HepG2 (cell line): ENCODE measurements at regions not wholly inside any gene's neighbourhood (a gene's known extent, or its start where the extent isn't known, plus 50 kb on each side); places are given as distances from the start of the nearest gene placed in this dataset.

ENCODE experiments used
- ATAC-seq: fragments of 200-7000 bp; cut with Tn5 transposase; 3 replicates; pipeline ENCODE4 v1.9.1; 2020; ENCODE audit warnings: mild to moderate bottlenecking, moderate library complexity
- BruUV-seq: library from RNA; stranded (reverse); fragments of 400-500 nt; replicated peaks from 2 replicates; lab custom pipeline; 2021; lab: Mats Ljungman, UMichigan
- CTCF ChIA-PET: fragments of 300-600 bp; formaldehyde crosslinking; extraction: SDS; loops from one replicate; lab custom pipeline; 2021; ENCODE audit warnings: low total read pairs, inconsistent platforms, low intra/inter-chr PET ratio; lab: Yijun Ruan, JAX
- POLR2A ChIA-PET: fragments of 350-600 bp; sonication (Branson Sonifier 250); formaldehyde crosslinking; loops from one replicate; lab custom pipeline; 2020; ENCODE audit warnings: antibody characterized with exemption, inconsistent platforms; lab: Yijun Ruan, JAX
- DNase-seq: peaks from one replicate; pipeline ENCODE4 v3.0.0-alpha.2; 2015; ENCODE audit warnings: low spot score
- FAIRE-seq: peaks from 3 replicates; lab custom pipeline; 2011; peaks lifted over from hg19 to GRCh38; lab: Jason Lieb, UNC
- H2AFZ ChIP-seq: one replicate; pipeline ENCODE4 v1.6.1; 2011; ENCODE audit warnings: low read length, inconsistent platforms
- H3K27ac ChIP-seq: fragments of 300-600 bp; 3 replicates; pipeline ENCODE4 v1.8.0; 2011; ENCODE audit warnings: mixed run types, mild to moderate bottlenecking, mixed read lengths, low read length, inconsistent platforms; ENCODE audit not compliant: insufficient read depth; ENCODE audit errors: extremely low read length
- H3K27me3 ChIP-seq, 2 experiments: fragments of 200-600 bp in 1 of 2; 2 replicates in 1 of 2; 3 replicates in 1 of 2; pipeline versions ENCODE4 v1.6.0 to v1.8.0; 2011; ENCODE audit warnings: low read length in 2 of 2, mild to moderate bottlenecking in 2 of 2, moderate library complexity in 2 of 2, inconsistent platforms in 1 of 2; ENCODE audit not compliant: insufficient read depth in 2 of 2, control insufficient read depth in 1 of 2
- H3K36me3 ChIP-seq, 2 experiments: fragments of 200-600 bp in 1 of 2; replicated peaks in 1 of 2; 2 replicates in 1 of 2; 3 replicates in 1 of 2; pipeline versions ENCODE4 v1.5.1 to v1.8.0; 2011; ENCODE audit warnings: low read length in 2 of 2, inconsistent platforms in 1 of 2; ENCODE audit not compliant: insufficient read depth in 2 of 2, control insufficient read depth in 1 of 2
- H3K4me1 ChIP-seq: 2 replicates; pipeline ENCODE4 v1.5.1; 2012; ENCODE audit warnings: low read length, inconsistent platforms; ENCODE audit not compliant: insufficient read depth
- H3K4me2 ChIP-seq: 2 replicates; pipeline ENCODE4 v1.6.0; 2011; ENCODE audit warnings: low read depth, low read length, inconsistent platforms
- H3K4me3 ChIP-seq, 3 experiments: fragments of 200-600 bp in 1 of 3; sonication (generic), shearing (Covaris generic) in 1 of 3; replicated peaks in 1 of 3; 2 replicates each; pipeline ENCODE4 v1.5.1; 2011 to 2016; ENCODE audit warnings: low read length in 3 of 3, inconsistent platforms in 2 of 3, low read depth in 2 of 3, mild to moderate bottlenecking in 2 of 3, control low read depth in 1 of 3, mixed read lengths in 1 of 3; ENCODE audit not compliant: insufficient read depth in 1 of 3
- H3K79me2 ChIP-seq: one replicate; pipeline ENCODE4 v1.6.1; 2011; ENCODE audit warnings: low read length, inconsistent platforms; ENCODE audit not compliant: insufficient read depth
- H3K9ac ChIP-seq: 2 replicates; pipeline ENCODE4 v1.6.0; 2011; ENCODE audit warnings: mild to moderate bottlenecking, low read depth, low read length, inconsistent platforms; ENCODE audit not compliant: insufficient read depth
- H3K9me3 ChIP-seq: 2 replicates; pipeline ENCODE4 v1.5.1; 2012; ENCODE audit warnings: mild to moderate bottlenecking, low read length
- H4K20me1 ChIP-seq: 2 replicates; pipeline ENCODE4 v1.6.0; 2011; ENCODE audit warnings: inconsistent platforms, mild to moderate bottlenecking, low read length, moderate library complexity; ENCODE audit not compliant: insufficient read depth
- HOXA5 ChIP-seq: sonication (generic); formaldehyde crosslinking; IDR thresholded peaks from 2 replicates; pipeline ENCODE4 v1.4.0; 2020; ENCODE audit warnings: missing genetic modification reagents
- ISL2 ChIP-seq: sonication (generic); formaldehyde crosslinking; IDR thresholded peaks from 2 replicates; pipeline ENCODE4 v1.5.0; 2020; ENCODE audit warnings: missing genetic modification reagents
- JUNB ChIP-seq: sonication (generic); formaldehyde crosslinking; IDR thresholded peaks from 2 replicates; pipeline ENCODE4 v1.8.0; 2022; ENCODE audit warnings: missing genetic modification reagents, mild to moderate bottlenecking, borderline replicate concordance
- MEIS2 ChIP-seq: sonication (generic); formaldehyde crosslinking; IDR thresholded peaks from 2 replicates; pipeline ENCODE4 v1.9.0; 2021; ENCODE audit warnings: mild to moderate bottlenecking, missing genetic modification reagents
- ZNF256 ChIP-seq: sonication (generic); formaldehyde crosslinking; conservative IDR thresholded peaks from 2 replicates; pipeline ENCODE4 v1.4.0; 2020; ENCODE audit warnings: missing genetic modification reagents
- ZSCAN5A ChIP-seq: sonication (generic); formaldehyde crosslinking; IDR thresholded peaks from 2 replicates; pipeline ENCODE4 v1.8.0; 2022; ENCODE audit warnings: mild to moderate bottlenecking, missing genetic modification reagents, borderline replicate concordance
- WGBS: methylation state at CpG from one replicate; pipeline ENCODE4 v1.1.6; 2017; ENCODE audit warnings: low lambda C conversion rate; 5-methylcytosine and 5-hydroxymethylcytosine counted together
- in situ Hi-C: cut with HindIII; loops from 2 replicates; pipeline ENCODE4 v1.10.0; 2017; ENCODE audit warnings: low pct_unique_long_range_greater_than_20kb; ENCODE audit not compliant: extremely low pct_ligation_motif_present
- intact Hi-C: fragments of 100-400 bp; cut with micrococcal nuclease; formaldehyde crosslinking; loops from one replicate; pipeline ENCODE4 v1.10.0; 2022; ENCODE audit not compliant: unreplicated experiment
- TF ChIP-seq, protein P1 (sequence below): sonication (generic); formaldehyde crosslinking; IDR thresholded peaks from 2 replicates; pipeline ENCODE4 v1.4.0; 2020; ENCODE audit warnings: mild to moderate bottlenecking, missing genetic modification reagents
- TF ChIP-seq, protein P2 (sequence below): sonication (generic); formaldehyde crosslinking; IDR thresholded peaks from 2 replicates; pipeline ENCODE4 v1.5.0; 2020; ENCODE audit warnings: mild to moderate bottlenecking, missing genetic modification reagents, borderline replicate concordance

- Histone ChIP-seq H3K27ac (no peak overlapping the region), H2AFZ (no peak overlapping the region), H3K9me3 (no peaks in the 10 kb centered on the region), H3K4me3 (no peak overlapping the region), H4K20me1 (no peaks in the 10 kb centered on the region), H3K9ac (no peak overlapping the region), H3K36me3 (no peaks in the 10 kb centered on the region), H3K27me3 (no peaks in the 10 kb centered on the region), H3K4me2 (no peak overlapping the region), H3K4me1 (no peaks in the 10 kb centered on the region), H3K79me2 (no peaks in the 10 kb centered on the region)
- ATAC-seq (no peak), DNase-seq (no peak), FAIRE-seq (no peak)
- intact Hi-C loops = no loop called here
- in situ Hi-C loops = no loop called here
- TF ChIP-seq ZSCAN5A (CRISPR knock-in tag) = no peak
- WGBS = 2% methylated on average over 3 of the region's 3 CpGs
- ChIA-PET CTCF (no interaction called here), POLR2A (no interaction called here)
- no TSS peak for BruUV-seq
Observed at GRCh38 chr15:98226149-98226548, 265.6 kb downstream of the ARRDC4 start.

DNA sequence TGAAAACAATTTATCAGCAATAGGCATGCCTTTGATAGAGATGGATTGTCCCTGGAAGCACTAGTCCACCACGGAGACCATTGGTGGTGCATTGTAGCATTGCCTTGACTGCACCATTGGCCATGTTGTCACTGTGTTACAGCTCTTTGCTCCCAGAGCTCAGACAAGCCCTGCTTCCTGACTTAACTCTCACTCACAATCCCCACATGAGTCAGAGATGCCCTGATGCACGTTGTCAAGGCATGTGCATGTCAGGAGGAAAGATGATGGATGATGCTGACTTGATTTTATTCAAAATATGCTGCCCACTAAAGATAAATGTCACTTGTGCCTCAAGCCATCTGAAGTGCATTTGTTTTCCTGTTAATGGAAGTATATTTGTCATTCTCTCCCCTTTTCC, 266.1 kb downstream of the ARRDC4 start:
- Histone ChIP-seq H3K9me3 (no peaks in the 10 kb centered on the region), H3K4me3 (no peak overlapping the region), H3K4me1 (no peaks in the 10 kb centered on the region), H3K9ac (no peak overlapping the region), H3K27me3 (no peaks in the 10 kb centered on the region), H3K4me2 (no peak overlapping the region), H3K79me2 (no peaks in the 10 kb centered on the region), H2AFZ (no peak overlapping the region), H4K20me1 (no peaks in the 10 kb centered on the region), H3K36me3 (no peaks in the 10 kb centered on the region), H3K27ac (no peak overlapping the region)
- 0% methylated on average over 1 of the region's 2 CpGs for WGBS
- ATAC-seq (no peak), DNase-seq (no peak), FAIRE-seq (no peak)
- CTCF ChIA-PET = no interaction called here
- intact Hi-C loops = no loop called here
- no TSS peak for BruUV-seq
- POLR2A ChIA-PET = no interaction called here
- in situ Hi-C loops = no loop called here
- TF ChIP-seq, protein P1, sequence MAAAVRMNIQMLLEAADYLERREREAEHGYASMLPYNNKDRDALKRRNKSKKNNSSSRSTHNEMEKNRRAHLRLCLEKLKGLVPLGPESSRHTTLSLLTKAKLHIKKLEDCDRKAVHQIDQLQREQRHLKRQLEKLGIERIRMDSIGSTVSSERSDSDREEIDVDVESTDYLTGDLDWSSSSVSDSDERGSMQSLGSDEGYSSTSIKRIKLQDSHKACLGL (CRISPR knock-in tag) = no peak
- no peak for TF ChIP-seq ISL2 (CRISPR knock-in tag)
- no peak for TF ChIP-seq MEIS2 (CRISPR knock-in tag)
- no peak for TF ChIP-seq JUNB (CRISPR knock-in tag)
- no peak for TF ChIP-seq HOXA5 (CRISPR knock-in tag)
- no peak for TF ChIP-seq ZNF256 (CRISPR knock-in tag)
- TF ChIP-seq, protein P2, sequence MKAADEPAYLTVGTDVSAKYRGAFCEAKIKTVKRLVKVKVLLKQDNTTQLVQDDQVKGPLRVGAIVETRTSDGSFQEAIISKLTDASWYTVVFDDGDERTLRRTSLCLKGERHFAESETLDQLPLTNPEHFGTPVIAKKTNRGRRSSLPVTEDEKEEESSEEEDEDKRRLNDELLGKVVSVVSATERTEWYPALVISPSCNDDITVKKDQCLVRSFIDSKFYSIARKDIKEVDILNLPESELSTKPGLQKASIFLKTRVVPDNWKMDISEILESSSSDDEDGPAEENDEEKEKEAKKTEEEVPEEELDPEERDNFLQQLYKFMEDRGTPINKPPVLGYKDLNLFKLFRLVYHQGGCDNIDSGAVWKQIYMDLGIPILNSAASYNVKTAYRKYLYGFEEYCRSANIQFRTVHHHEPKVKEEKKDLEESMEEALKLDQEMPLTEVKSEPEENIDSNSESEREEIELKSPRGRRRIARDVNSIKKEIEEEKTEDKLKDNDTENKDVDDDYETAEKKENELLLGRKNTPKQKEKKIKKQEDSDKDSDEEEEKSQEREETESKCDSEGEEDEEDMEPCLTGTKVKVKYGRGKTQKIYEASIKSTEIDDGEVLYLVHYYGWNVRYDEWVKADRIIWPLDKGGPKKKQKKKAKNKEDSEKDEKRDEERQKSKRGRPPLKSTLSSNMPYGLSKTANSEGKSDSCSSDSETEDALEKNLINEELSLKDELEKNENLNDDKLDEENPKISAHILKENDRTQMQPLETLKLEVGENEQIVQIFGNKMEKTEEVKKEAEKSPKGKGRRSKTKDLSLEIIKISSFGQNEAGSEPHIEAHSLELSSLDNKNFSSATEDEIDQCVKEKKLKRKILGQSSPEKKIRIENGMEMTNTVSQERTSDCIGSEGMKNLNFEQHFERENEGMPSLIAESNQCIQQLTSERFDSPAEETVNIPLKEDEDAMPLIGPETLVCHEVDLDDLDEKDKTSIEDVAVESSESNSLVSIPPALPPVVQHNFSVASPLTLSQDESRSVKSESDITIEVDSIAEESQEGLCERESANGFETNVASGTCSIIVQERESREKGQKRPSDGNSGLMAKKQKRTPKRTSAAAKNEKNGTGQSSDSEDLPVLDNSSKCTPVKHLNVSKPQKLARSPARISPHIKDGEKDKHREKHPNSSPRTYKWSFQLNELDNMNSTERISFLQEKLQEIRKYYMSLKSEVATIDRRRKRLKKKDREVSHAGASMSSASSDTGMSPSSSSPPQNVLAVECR (CRISPR knock-in tag) = no peak
